Retina (tissue), 1 donor: ENCODE measurements at regions not wholly inside any gene's neighbourhood (a gene's known extent, or its start where the extent isn't known, plus 50 kb on each side); places are given as distances from the start of the nearest gene placed in this dataset.
"Not testable (repeated sequence)": the region's sequence is repeated elsewhere in the genome, so short reads cannot be mapped to it uniquely, and the experiment has no call there.

Experiments
- DNase-seq: peaks from one replicate; pipeline ENCODE4 v3.0.0-alpha.2; 2016

DNA sequence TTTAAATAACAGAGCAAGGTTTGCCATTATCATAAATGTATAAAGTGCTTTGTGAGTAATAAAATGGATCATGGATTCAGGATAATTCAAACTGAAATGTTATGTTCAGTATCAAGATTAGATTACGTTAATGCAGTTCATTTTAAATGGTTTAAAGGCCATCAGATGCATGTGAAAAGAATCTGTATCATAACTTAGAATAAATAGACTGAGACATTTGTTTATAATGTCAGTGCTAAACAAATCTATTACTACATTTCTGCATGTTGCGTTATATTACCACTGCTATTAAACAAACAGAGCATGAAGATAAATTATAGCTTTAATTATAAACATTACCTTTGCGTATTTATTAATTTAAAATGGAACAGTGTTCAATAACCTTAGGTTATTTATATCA lies 160.2 kb downstream of the TOX3 start:
- DNase-seq, result no peak

DNA sequence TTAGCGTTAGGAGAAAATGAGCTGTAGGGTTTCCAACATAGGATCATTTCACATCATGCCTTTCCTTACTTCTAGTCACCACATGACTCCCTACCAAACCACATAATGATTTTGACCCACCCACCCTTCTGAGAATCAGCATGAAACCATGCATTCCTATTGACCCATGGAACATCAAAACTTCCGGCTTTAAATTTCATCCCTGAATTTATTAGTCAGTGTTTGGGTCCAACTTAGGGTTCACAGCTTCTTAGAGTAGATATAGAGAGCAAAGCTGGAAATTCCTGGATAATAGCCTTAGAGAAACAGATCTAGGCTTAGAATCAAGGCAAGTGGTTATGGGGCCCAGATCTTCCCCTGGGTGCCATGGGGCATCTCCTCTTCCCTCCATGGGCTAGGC lies 162.6 kb downstream of the TOX3 start:
- DNase-seq, result no peak

DNA sequence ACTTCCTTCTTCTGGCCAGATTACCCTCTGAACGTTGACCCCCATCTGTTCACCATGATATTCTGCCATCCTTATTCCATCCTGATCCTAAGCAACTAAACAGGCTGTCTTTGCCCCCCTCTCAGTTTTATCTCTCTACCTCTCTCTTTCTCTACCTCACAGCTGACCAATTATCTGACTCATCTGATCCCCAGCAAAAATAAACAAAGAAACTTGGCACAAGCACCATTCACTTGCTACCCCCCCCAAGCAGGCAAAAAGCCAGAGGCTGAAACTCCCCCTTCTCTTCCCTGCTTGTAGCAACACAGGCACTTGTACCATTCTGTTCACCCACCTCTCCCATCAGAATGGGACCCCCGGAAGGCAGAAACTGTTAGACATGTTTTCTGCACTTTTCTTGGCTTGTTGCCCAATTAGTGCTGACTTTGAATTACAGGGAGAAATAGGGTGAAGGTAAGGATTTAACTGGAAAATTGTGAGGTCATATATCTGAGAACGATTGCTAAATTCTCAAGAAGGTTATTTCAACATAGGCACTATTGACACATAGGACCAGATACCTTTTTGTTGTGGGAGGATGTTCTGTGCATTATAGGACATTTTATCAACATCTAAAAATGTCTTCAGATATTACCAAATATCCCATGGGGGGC lies 163.2 kb downstream of the TOX3 start:
- DNase-seq, result no peak

DNA sequence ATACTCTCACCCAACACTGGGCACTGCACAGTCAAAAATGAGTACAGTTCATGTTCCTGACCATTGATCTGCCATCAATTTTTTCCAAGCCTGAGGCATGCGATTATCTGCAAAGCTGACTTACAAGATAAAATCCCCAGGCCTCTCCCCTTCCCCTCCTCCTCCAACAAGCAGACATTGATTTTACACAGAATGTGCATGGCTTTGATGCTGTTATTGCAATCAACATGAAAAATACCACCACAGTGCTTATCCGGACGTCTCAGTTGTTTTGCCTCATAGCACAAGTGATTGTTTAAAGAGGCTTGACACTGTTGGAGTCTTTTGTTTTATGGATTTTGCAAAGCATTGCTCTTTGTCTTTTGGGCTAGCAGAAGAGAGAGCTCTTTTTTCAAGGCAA lies 163.8 kb downstream of the TOX3 start:
- peak; percentile 30 for DNase-seq

DNA sequence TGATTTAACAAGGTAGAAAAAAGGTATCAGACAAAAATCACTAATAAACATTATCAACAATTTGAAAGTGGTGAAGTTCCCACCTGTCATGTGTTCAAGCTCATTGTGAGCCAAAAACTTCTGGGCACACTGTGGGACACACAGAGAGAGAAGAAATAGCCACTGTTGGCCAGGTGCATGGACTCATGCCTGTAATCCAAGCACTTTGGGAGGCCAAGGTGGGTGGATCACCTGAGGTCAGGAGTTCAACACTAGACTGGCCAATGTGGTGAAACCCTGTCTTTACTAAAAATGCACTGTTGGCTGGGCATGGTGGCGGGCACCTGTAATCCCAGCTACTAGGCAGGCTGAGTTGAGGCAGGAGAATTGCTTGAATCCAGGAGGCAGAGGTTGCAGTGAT lies 167.4 kb downstream of the TOX3 start:
- no peak for DNase-seq

DNA sequence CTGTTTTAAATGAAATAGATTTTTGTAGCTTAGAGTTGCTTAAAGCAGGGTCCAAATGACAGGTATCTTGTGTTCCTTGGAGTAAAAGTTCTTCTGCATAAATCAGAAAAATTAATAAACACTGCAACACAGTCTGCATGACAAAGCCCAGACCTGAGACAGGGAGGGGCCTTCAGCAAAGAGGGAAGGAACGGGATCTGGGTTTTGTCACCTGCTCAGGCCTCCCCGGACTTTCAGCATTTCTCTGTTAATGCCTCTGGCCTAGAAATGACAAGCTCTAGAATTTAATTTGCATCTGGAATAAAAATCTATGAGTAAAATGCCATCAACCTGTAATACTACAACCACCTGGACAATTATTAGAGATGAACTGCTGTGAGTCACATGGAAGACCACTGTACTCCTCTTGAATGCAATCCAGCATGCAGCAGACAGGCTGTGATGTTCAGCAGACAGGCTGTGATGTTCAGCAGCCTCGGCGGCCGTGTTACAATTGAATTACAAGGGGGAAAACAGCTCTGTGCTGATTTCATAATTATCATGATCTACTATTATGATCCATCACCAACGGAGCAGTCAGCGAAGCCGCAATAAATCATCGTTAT lies 170.2 kb downstream of the TOX3 start:
- DNase-seq, result no peak

DNA sequence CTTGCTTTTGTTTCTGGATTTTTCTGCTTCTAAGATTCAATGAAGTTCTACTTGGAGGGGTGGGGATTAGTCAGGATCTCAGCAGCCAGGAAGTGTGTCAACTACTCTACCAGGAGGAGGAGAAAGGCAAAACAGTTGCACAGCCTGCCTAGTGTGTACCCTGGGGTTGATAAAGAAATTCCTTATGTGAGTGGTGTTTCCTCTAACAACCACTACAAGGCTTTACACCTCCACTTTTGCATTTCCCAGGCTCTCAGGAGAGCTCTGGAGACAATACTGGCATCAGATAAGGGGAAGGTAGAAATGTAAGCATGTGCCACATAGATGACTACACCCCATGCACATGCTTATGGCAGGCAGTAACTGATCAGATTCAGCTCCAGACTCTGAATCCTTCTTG lies 174.6 kb downstream of the TOX3 start:
- DNase-seq, result no peak

DNA sequence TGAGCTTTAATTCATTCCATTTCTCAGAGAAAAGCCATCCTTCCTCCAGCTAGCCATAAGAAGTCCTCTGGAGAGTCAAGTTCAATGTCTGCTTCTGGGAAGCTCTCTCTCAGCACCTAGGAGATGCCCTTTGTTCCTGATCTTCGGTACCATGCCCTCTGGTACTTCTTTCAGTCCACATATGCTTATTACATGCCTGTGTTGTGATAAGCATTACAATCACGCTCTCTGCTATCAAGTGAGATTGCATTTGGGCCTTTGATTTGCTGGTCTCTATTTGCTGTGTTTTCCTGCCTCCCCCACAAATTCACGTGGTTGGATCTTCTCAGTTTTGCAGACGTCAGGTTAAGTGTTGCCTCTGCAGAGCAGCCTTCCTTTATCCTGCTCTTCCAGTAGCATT lies 178.1 kb downstream of the TOX3 start:
- DNase-seq, result no peak

DNA sequence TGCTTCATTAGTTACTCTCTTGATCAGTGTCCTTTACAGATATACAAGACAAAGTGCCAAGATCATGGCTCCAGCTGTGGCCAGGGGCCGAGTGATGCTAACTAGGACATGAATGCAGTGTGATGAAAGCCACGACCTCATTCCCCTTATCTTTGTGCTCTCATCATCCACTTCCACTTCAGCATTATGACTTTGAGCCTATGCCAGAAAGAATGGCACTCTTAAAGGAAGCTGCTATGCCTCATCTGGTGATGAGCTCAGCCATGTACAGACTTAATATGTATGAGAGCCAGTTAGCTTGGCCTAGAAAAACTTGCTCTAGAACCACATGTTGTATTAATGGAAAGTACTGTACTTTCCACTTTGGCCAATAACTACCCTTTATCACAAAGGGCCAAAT lies 179.1 kb downstream of the TOX3 start:
- no peak for DNase-seq

DNA sequence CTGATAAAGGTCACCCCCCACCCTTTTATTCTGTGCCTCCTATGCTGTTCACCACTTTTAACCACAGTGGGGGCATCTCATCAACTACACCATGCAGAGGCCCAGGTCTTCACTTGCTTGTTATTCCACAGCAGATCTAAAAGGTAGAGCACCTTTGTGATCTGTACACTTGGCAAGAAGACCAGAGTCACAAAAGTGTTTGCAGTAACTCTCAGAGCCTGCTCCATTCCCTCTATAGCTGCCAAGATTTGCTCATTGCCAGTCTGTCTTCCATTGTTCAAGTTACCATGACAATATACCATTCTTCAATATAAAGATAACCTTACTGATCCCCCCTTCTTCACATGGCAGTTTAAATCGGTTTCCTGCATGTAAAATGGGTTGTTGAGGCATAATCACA lies 180.0 kb downstream of the TOX3 start:
- no peak for DNase-seq

DNA sequence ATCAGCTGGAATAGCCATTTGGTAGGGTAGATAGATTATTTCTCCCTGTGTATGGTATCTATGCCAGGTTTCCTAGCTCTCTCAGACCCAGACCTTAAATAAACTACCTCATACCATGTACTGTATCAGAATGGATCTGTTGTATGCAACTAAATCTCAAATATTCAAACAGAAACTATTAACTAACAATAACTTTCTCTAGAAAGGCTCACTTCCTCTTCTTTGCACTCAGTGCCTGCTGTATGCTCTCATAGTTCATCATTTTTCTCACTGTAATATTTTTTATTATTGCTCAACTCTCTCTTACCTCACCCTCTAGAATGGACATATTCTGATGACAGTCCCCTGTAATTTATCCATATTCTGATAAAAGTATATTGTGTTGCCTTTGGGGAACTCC lies 182.4 kb downstream of the TOX3 start:
- no peak for DNase-seq

DNA sequence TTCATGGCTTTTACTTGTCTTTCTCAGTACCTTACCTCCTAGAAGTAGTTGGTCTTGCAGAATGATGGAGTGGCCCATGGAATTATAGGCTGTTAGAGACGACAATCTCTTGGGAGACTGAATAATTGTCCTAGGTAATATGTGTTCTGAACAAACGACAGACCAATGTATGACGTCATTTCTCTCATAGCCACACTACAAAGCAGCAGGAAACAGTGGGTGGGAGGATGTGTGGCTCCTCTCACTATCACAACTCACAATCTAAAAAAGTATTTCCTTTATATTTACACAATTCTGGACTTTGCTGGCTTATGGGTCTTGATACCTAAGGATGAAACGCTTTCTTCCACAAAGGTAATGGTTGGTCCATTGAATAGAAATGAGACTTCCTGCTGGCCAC lies 183.9 kb downstream of the TOX3 start:
- no peak for DNase-seq

DNA sequence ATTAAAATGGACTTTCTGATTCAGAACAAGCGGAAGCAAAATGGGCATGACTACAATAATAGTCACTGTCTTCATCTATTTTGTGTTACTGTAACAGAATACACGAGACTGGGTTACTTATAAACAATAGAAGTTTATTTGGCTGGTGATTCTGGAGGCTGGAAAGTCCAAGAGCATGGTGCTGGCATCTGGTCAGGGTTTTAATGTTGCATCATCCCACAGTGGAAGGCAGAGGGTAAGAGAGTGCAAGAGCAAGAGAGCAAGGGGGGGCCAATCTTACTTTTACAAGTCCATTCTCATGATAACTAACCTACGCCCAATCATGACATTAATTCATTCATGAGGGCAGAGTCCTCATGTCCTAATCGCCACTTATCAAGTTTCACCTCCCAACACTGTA lies 189.2 kb downstream of the TOX3 start:
- DNase-seq, result no peak

DNA sequence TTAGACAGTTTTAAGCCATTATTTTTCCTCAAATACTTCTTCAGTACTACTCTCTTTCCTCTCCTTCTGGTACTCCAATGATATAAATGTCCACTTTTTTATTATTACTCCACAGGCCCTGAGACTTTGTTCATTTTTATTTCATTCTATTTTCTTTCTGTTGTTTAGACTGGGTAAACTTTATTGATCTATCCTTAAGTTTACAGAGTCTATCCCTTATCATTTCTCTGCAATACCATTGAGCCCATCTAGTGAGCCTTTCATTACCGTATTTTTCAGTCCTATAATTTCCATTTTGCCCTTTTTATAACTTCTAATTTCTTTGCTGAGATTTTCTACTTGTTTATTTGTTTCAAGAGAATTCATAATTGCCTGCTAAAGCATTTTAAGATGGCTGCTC lies 193.7 kb downstream of the TOX3 start:
- DNase-seq, result no peak

DNA sequence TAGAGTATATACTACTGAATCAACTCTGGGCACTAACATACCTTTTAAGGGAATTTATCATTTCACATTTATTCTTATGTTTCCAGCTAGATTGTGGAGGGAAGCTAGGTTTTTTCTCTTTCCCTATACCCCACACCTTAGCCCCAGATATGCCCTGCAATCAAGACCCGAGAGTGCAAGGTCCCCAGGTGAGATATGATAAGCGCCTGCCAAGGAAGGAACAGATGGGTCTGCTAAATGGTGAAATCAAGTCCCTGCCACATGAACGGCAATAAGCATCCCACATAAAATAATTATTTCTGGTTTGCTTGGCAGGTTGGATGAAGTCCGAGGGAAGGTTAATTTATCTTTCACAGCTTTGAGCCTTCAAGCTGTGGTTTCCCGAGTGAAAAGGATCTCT lies 195.5 kb downstream of the TOX3 start:
- no peak for DNase-seq

DNA sequence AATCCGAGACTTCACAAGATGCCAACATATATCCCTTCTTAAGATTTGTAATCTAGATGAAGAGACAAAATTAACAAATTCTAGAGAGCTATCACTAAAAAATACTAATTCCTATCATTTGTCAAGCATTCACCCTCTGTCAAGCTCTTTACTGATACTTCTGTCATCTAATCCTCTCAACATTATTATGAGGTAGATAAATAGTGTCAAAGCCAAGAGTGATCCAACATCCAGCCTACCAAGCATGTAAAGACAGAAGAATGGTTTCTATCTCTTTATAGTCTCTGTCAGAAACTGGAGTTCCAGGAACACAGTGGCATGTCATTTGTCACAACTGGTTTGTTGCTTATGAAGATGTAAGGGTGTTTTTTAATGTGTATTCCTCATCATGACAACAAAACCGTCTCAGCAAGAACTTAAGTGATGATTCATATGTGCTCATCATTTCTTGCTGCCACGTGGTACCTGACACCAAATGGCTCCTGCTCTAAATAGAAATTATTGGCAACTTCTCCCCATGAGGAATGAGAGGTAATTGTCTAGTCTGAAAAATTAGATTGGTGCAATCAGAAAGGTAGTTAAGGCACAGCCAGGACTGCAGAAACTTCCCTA lies 196.8 kb downstream of the TOX3 start:
- DNase-seq, result no peak

DNA sequence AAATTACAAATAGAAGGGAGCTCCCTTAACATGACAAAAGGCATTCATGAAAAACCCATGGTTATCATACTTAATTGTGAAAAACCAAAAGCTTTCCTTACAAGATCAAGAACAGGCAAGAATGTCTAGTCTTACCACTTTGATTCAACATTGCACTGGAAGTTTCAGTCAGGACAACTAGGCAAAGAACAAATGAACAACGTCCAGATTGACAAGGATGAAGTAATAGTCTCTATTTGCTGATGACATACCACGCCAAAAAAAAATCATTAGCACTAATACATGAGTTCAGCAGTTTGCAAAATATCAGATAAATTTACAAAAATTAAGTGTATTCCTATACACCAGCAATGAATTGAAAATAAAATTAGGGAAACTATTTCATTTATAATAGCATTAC lies 200.2 kb downstream of the TOX3 start:
- DNase-seq, result no peak

DNA sequence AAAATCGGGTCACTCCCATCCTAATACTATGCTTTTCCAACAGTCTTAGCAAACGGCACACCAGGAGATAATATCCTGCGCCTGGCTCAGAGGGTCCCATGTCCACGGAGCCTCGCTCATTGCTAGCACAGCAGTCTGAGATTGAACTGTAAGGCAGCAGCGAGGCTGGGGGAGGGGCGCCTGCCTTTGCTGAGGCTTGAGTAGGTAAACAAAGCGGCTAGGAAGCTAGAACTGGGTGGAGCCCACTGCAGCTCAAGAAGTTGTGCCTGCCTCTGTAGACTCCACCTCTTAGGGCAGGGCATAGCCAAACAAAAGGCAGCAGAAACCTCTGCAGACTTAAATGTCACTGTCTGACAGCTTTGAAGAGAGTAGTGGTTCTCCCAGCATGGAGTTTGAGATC lies 213.3 kb downstream of the TOX3 start:
- not testable (repeated sequence) for DNase-seq

DNA sequence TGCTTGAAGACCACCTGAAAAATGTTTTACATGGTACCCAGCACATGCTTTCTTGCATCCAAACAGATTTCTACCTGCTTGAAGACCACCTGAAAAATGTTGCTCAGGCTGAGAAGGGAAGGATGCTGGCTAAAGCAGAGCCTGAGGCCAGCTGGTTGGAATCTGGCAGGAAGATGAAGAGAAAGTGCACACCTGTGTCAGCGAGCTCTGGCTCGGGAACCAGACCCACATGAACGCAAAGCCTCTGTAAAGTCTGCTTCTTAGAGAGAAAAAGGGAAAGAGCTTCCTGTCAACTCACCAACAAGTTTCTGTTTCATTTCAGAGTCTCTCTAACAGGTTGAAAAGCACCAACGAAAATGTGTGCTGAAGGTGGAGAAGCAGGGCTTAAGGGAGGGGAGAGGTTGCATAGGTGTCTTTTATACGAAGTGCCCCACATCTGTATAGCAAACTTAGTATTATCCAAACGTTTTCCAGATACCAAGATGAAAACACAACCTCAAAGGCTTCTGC lies 226.0 kb downstream of the TOX3 start:
- DNase-seq, result no peak

DNA sequence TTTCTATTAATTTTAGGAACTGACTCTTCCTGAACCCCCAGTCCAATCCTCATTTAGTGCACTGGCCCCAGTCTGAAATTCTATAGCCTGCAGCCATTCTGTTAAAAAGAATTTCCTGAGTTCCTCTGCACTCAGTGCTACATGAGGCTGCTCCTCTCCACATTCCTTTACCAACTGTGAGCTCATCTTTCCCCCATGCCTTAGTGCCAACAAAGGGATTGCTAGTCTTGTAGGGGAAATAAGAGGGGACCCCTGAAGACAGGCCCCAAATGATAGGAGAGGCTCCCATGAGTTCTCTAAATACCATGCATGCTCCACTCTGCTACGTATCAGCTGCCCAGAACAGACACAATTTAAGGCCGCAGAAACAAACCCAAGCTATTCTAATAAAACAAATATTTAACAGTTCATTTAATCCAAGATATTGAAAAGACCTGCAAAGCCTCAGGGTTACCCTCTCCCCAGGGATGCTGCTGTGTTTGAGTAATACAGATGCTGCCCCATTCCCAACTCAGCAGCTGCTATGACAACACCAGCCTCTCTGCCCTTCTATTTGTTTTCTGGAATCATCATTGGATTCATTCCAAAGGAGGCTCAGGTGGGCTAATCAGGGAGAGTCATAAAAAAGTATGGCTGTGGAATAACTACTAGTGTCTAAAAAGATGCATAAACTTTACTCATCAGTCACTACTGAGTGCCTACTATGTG lies 228.5 kb downstream of the TOX3 start:
- peak; percentile 30 for DNase-seq

DNA sequence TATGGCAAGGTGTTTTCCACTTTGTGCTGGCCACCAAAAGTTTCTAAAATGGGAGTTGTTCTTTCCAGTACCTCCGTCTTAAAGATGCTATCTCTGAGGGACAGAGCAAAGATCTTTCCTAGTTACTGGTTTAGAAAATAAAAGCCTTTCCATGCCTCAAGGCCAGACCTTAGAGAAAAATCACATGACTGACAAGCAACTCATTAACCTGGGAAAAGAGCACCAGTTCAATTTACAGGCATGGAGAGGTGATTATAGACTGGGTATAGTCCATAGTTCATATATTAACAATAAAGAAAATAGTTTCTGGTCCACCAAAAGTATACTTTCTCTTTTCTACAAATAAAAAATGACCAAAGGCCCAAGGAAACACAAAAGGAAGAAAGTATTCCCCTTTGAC lies 230.7 kb downstream of the TOX3 start:
- no peak for DNase-seq

DNA sequence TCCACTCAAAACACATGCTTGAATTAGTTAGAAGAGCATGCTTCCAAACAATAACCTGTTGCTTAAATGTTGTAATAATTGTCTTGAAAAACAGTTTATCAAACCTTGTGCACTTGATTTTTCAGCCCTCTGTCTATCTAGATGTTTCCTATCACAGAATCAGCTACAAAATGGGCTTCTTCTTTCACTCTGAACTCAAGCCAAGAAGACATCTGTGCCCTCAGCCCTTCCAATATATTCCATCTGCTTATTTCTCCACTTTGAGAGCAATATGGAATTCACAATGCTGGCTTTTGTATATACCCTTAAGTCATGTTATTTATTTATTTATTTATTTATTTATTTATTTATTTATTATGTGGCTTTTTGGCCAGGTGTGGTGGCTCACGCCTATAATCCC lies 234.2 kb downstream of the TOX3 start:
- no peak for DNase-seq

DNA sequence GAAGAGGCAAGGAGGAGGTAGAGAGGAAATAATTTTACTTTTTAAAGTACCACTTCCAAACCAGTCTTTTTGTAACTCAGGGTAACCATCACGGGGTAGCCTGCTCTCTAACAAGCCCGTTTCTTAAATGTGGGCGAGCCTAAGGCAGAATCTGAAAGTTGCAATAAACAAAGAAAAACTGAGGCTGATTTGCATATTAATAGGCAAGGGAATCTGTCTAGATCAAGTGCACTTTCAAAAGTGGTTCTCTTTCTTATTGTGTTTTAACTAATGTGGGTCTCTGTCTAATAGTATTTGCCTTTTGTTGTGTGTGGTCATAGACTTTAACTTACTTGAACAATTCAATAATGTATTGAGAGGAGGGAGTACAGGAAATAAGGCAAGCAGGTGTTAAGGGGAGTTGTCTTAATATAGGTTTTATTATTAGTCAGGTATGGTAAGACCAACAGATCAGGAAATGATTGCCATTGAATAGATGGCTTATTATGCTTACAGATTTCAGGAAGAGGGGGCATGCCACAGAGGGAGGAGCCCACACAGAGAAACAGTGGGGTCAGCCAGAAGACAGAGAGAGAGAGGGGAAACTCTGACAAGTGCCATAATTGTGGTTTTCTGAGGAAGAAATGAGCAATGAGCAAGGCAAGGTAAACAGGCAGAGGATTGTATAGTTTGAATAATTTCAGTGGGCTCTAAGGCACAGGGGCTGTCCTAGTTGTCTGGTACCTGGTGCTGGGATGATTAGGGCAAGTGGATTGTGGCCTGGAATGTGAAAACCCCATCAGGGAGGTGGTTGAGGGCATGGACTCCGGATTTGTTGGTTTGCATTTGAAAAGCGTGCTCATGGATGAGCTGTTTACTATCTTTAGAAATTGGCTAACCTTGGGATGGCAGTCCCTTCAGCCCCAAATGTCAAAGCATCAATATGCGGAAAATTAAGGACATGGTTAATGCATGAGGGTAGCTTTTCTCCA lies 237.2 kb downstream of the TOX3 start:
- DNase-seq, result no peak
